Stomach (tissue), 8 donors: ENCODE measurements at regions not wholly inside any gene's neighbourhood (a gene's known extent, or its start where the extent isn't known, plus 50 kb on each side); places are given as distances from the start of the nearest gene placed in this dataset.
A peak's percentile ranks its signal among the peaks of the same experiment; 100 is the strongest.

Source experiments
- DNase-seq, 2 donors: peaks; one replicate each; pipeline versions ENCODE4 v3.0.0 to v3.0.0-alpha.2; 2013 to 2019
- H3K27ac ChIP-seq, 5 donors: fragments of 200-600 bp in 4 of 5; sonication (generic) in 4 of 5; one replicate each; pipeline ENCODE4 v1.5.1; 2013 to 2019; ENCODE audit warnings: mild to moderate bottlenecking in 1 of 5, moderate library complexity in 1 of 5
- H3K27me3 ChIP-seq, 3 donors: fragments of 200-600 bp; sonication (generic); one replicate each; pipeline ENCODE4 v1.5.1; 2017 to 2019; ENCODE audit warnings: mixed run types in 1 of 3
- H3K36me3 ChIP-seq, 4 donors: fragments of 200-600 bp; sonication (generic); 1 replicate in 3 of 4; 2 replicates in 1 of 4; pipeline ENCODE4 v1.5.1; 2016 to 2019
- H3K4me1 ChIP-seq, 4 donors: fragments of 200-600 bp; sonication (generic); one replicate each; pipeline ENCODE4 v1.5.1; 2016 to 2019
- H3K4me3 ChIP-seq, 4 donors: fragments of 200-600 bp; sonication (generic) in 3 of 4; one replicate each; pipeline ENCODE4 v1.5.1; 2016 to 2019; ENCODE audit warnings: mild to moderate bottlenecking in 1 of 4
- H3K9me3 ChIP-seq, 4 donors: fragments of 200-600 bp; sonication (generic); one replicate each; pipeline ENCODE4 v1.5.1; 2016 to 2019
- EP300 ChIP-seq: sonication (generic); formaldehyde crosslinking; IDR thresholded peaks from one replicate; pipeline ENCODE4 v1.6.1; 2017; ENCODE audit warnings: antibody characterized with exemption
- POLR2A ChIP-seq, 4 donors: fragments of 450-650 bp; IDR thresholded peaks; one replicate each; pipeline ENCODE4 v1.6.1; 2016; ENCODE audit warnings: antibody characterized with exemption in 4 of 4, control low read depth in 2 of 4, mild to moderate bottlenecking in 1 of 4, moderate library complexity in 1 of 4
- POLR2AphosphoS5 ChIP-seq, 3 donors: sonication (generic); formaldehyde crosslinking; IDR thresholded peaks; one replicate each; pipeline ENCODE4 v1.6.1; 2016; ENCODE audit warnings: antibody characterized with exemption in 3 of 3
- WGBS, 5 donors: extraction: QIAGEN DNeasy Blood & Tissue Kit in 3 of 5; methylation state at CpG; one replicate each; pipeline versions ENCODE4 v1.1.5 to v1.1.7; 2013 to 2018; 5-methylcytosine and 5-hydroxymethylcytosine counted together
- intact Hi-C: fragments of 100-400 bp; cut with DNase I; formaldehyde crosslinking; loops from one replicate; pipeline ENCODE4 v1.15.1; 2023; ENCODE audit warnings: low total_unique reads
- TF ChIP-seq, protein P1 (sequence below), 7 experiments: fragments of 450-650 bp in 4 of 7; fragments of 200-600 bp in 3 of 7; sonication (generic) in 3 of 7; IDR thresholded peaks; one replicate each; pipeline ENCODE4 v1.5.1; 2016 to 2019; ENCODE audit warnings: antibody characterized with exemption in 7 of 7, control low read depth in 2 of 7, mild to moderate bottlenecking in 1 of 7
- donor health status: healthy with polysubstance abuse.
- donor health status: Bipolar disorder and iron deficiency.
- donor health status: healthy.

- no peaks in the 10 kb centered on the region for H3K36me3 ChIP-seq
- DNase-seq: no peak
These were observed 383.0 kb upstream of the SMIM21 start for GRCh38 chr18:75810516-75810915.

DNA sequence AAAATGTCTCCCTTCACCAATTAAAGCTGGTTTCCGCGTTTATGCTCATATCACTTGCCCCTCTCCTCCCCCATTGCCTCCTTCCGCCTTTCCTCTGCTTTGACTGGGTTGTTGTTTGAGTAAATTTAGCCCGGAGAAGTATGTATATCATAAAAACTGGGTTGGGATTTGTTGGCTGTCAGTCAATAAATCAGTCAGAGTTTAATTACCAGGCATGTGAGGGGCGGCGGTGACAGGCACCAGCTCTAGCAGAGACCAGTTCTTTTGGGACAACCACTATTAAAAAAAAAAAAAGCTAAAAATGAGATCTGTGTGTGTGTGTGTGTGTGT, 382.4 kb upstream of the SMIM21 start:
- peak in 1 of 2 donors; percentile 13 for DNase-seq
- H3K27ac ChIP-seq: no peak overlapping the region
- H3K27me3 ChIP-seq: no peaks in the 10 kb centered on the region
- no peak for TF ChIP-seq EP300
- TF ChIP-seq, protein P1, sequence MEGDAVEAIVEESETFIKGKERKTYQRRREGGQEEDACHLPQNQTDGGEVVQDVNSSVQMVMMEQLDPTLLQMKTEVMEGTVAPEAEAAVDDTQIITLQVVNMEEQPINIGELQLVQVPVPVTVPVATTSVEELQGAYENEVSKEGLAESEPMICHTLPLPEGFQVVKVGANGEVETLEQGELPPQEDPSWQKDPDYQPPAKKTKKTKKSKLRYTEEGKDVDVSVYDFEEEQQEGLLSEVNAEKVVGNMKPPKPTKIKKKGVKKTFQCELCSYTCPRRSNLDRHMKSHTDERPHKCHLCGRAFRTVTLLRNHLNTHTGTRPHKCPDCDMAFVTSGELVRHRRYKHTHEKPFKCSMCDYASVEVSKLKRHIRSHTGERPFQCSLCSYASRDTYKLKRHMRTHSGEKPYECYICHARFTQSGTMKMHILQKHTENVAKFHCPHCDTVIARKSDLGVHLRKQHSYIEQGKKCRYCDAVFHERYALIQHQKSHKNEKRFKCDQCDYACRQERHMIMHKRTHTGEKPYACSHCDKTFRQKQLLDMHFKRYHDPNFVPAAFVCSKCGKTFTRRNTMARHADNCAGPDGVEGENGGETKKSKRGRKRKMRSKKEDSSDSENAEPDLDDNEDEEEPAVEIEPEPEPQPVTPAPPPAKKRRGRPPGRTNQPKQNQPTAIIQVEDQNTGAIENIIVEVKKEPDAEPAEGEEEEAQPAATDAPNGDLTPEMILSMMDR (IDR thresholded peaks at IDR 0.05): no peak
- H3K36me3 ChIP-seq: no peaks in the 10 kb centered on the region
- H3K9me3 ChIP-seq: no peaks in the 10 kb centered on the region
- H3K4me1 ChIP-seq: peaks cover 0 to 4% (median 0%) of the 10 kb centered on the region in 4 donors
- 21 to 47% (median 38%) methylated on average over 6 of the region's 6 CpGs for WGBS, 5 donors
- intact Hi-C loops: no loop called here
- H3K4me3 ChIP-seq: no peak overlapping the region

More at GRCh38 chr18:75810516-75810915, 383.0 kb upstream of the SMIM21 start:
- Histone ChIP-seq H3K27me3 (no peaks in the 10 kb centered on the region), H3K27ac (no peak overlapping the region), H3K4me3 (no peak overlapping the region), H3K4me1 (peaks cover 0 to 4% (median 0%) of the 10 kb centered on the region in 4 donors), H3K9me3 (no peaks in the 10 kb centered on the region)
- TF ChIP-seq, protein P1 (IDR thresholded peaks at IDR 0.05): no peak
- TF ChIP-seq EP300 (no peak), POLR2AphosphoS5 (IDR thresholded peaks at IDR 0.05) (no peak), POLR2A (IDR thresholded peaks at IDR 0.05) (no peak)
- 60 to 76% (median 70%) methylated on average over 9 of the region's 9 CpGs for WGBS, 5 donors
- intact Hi-C loops: no loop called here

DNA sequence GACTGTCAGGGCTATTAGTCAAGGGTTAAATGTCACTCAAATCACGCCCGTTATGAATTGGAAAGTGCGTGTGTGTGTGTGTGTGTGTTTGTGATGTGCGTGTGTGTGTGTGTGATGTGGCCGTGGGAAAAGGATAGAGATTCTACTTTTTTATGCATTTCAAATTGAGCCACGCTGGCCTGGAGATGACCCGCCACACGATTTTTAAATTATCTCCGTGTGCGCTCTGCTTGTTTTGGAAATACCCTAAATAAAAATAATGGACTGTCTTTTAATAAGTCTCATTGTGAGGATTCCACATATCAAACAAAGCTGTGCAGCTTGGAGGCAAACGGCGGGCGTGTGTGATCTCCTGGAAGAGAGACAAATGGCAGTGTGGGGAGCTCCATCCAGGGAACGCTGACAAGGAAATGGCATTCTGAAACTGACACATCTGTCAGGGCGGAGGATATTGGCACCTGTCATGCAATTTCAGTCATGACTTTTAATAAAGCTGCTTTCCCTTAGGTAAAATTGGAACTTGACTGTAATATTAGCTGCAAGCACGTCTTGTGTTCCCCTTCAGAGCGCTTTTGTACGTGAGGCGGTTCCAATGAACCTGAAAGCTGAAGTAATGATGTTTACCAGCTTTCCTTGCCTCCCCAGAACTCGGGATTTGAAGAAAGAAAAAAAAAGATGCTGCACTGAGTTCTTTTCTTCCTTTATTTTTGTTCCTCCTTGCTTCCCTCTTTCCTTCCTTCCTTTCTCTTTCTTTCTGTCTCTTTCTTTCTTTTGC, 381.8 kb upstream of the SMIM21 start:
- Histone ChIP-seq H3K4me3 (no peak overlapping the region), H3K4me1 (peaks cover 0 to 4% (median 0%) of the 10 kb centered on the region in 4 donors), H3K27ac (no peak overlapping the region), H3K9me3 (no peaks in the 10 kb centered on the region), H3K27me3 (no peaks in the 10 kb centered on the region), H3K36me3 (no peaks in the 10 kb centered on the region)
- DNase-seq: peak in 1 of 2 donors; percentile 12
- intact Hi-C loops: no loop called here
- TF ChIP-seq EP300 (no peak), POLR2A (IDR thresholded peaks at IDR 0.05) (no peak), POLR2AphosphoS5 (IDR thresholded peaks at IDR 0.05) (no peak)
- TF ChIP-seq, protein P1 (IDR thresholded peaks at IDR 0.05): no peak
- WGBS, 5 donors: 61 to 72% (median 69%) methylated on average over 20 of the region's 20 CpGs

DNA sequence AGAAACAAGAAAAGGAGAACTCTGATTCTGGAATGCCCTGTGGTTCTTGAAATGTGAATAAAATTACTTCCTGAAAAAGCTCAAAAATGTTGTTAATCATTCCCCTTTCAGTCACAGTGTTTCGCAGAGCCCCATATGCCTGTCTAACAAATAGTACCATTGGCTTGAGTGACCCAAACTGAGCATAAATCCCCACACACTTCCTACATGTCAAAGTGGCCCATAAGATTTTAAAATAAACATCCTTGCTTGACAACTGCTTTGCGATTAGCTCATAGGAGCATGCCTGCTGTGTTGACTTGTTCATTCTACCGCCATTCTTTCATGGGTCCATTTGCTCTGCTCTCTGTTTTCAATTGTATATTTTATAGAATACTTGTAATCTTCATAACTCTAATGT, 377.8 kb upstream of the SMIM21 start:
- TF ChIP-seq POLR2AphosphoS5 (IDR thresholded peaks at IDR 0.05) (no peak), EP300 (no peak), POLR2A (IDR thresholded peaks at IDR 0.05) (no peak)
- TF ChIP-seq, protein P1 (IDR thresholded peaks at IDR 0.05): no peak
- no peaks in the 10 kb centered on the region for H3K36me3 ChIP-seq
- intact Hi-C loops: no loop called here
- no peak overlapping the region for H3K4me3 ChIP-seq
- 66 to 74% (median 68%) methylated on average over 3 of the region's 3 CpGs for WGBS, 5 donors
- no peaks in the 10 kb centered on the region for H3K9me3 ChIP-seq
- no peak overlapping the region for H3K27ac ChIP-seq
- no peak for DNase-seq
- no peaks in the 10 kb centered on the region for H3K27me3 ChIP-seq
- no peaks in the 10 kb centered on the region for H3K4me1 ChIP-seq
